GM23338 (cell line): ENCODE measurements at regions not wholly inside any gene's neighbourhood (a gene's known extent, or its start where the extent isn't known, plus 50 kb on each side); places are given as distances from the start of the nearest gene placed in this dataset.

Experiments
- CTCF ChIP-seq, 2 experiments: fragments of 200-600 bp in 1 of 2; sonication (generic) in 1 of 2; conservative IDR thresholded peaks; 2 replicates each; pipeline versions ENCODE4 v1.5.1 to v1.6.1; 2016 to 2017; ENCODE audit warnings: antibody characterized with exemption in 2 of 2, low read depth in 2 of 2, mild to moderate bottlenecking in 2 of 2, moderate library complexity in 1 of 2
- EZH2 ChIP-seq: fragments of 200-600 bp; sonication (generic); IDR thresholded peaks from one replicate; pipeline ENCODE4 v1.8.0; 2017; ENCODE audit warnings: antibody characterized with exemption, mild to moderate bottlenecking, low read depth; ENCODE audit not compliant: unreplicated experiment
- ZNF114 ChIP-seq: fragments of 250-450 bp; sonication (Bioruptor Pico); IDR thresholded peaks from 2 replicates; pipeline ENCODE4 v1.5.0; 2020; ENCODE audit warnings: mild to moderate bottlenecking, moderate library complexity

GRCh38 chr15:96792216-96792615, 461.7 kb downstream of the NR2F2 start:
- TF ChIP-seq ZNF114 (CRISPR knock-in tag) (no peak), EZH2 (no peak), CTCF (conservative IDR thresholded peaks at IDR 0.05; ENCODE audit: low read depth in 2 of 2) (no peak)
